Renal cortex interstitium (tissue), 11 donors: ENCODE measurements at regions not wholly inside any gene's neighbourhood (a gene's known extent, or its start where the extent isn't known, plus 50 kb on each side); places are given as distances from the start of the nearest gene placed in this dataset.
A peak's percentile ranks its signal among the peaks of the same experiment; 100 is the strongest.

Experiments used
- DNase-seq, 11 donors: peaks; one replicate each; pipeline ENCODE4 v3.0.0-alpha.2; 2013; ENCODE audit warnings: low read depth in 9 of 11, low spot score in 4 of 11; ENCODE audit errors: extremely low read depth in 1 of 11

GRCh38 chr2:3075316-3075990 lies 302.2 kb downstream of the EIPR1 start:
- no peak for DNase-seq

DNA sequence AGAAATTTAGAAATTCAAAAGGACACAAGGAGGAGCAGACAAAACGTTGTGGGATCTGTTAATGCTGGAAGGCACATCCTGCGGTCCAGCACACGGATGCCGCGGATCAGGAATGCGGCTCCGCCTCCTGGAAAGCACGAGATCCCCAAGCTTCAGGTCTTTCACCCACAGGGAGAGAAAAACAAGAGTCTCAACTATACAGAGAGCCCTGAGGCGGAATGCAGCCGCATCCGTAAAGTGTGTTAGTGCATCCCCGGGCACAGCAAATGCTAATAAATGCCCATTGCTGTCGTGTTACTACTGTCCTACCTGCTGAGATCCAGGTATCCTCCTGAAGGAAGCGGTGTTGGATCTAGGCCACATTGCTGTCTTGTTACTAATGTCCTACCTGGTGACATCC lies 303.9 kb downstream of the EIPR1 start:
- no peak for DNase-seq

DNA sequence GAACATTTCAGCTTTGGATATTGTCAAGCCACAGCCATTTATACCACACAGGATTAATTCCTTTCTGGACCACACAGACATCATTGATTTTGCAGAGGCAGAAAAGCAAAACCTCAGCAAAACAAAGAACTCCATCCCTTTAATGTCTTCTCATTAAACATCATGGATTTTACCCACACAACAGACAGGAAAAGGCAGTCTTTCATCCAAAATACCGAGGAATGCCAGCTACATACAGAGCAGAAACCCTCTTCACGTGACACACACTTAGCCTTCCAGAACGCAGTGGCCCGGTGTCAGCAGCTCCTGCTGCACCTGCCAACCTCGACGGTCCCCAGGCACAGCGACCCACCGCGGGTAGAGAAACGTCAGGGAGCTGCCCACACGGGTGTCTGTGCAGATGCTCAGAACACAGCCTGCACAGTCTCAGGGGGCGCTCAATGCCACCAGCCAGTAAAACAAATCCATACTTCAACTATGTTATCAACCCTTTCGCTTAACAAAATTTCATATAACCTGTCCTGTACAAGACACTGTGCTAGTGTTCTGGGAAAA lies 304.5 kb downstream of the EIPR1 start:
- DNase-seq = no peak

- no peak for DNase-seq
Measured at GRCh38 chr2:3071685-3072263, 305.8 kb downstream of the EIPR1 start.

DNA sequence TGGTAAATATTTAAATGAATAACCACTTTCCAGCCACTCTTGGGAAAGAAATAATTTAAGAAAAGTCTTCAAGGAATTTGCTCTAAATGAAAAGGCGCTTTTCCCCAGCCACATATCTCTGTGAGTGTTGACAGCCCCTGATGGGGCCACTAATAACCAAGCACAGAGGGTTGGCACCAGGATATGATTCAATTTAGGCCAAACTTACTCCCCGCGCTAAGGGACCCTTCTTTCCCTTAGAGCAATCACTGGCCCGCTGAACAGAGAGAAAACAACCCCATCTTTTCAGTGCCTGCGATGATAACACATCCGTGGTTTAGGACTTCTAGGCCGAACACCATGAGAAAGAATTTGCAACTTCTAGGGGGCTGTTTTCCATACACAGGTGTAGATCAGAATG lies 310.8 kb downstream of the EIPR1 start:
- no peak for DNase-seq

- DNase-seq = no peak
Measured at GRCh38 chr2:3065928-3066327, 311.7 kb downstream of the EIPR1 start.

- no peak for DNase-seq
Measured at GRCh38 chr2:3062476-3063260, 314.9 kb downstream of the EIPR1 start.

DNA sequence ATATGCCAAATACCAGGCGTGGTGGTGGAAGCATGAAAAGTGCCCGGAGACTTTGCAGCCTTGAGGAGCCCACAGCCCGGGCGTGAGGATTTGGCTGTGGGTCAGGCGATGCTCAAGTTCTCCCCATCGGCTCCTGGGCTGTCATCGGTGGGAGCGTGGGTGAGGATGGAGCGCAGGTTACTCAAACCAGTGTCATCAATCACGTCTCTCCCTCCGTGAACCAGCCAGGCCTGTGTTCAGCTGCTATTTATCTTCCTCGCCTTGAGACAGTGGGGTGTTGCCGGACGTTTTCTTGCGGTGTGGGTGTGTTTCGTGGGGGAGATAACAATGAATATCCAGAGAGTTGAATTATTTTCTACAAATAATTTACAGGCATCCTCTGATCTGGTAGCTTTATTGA lies 317.6 kb downstream of the EIPR1 start:
- no peak for DNase-seq

DNA sequence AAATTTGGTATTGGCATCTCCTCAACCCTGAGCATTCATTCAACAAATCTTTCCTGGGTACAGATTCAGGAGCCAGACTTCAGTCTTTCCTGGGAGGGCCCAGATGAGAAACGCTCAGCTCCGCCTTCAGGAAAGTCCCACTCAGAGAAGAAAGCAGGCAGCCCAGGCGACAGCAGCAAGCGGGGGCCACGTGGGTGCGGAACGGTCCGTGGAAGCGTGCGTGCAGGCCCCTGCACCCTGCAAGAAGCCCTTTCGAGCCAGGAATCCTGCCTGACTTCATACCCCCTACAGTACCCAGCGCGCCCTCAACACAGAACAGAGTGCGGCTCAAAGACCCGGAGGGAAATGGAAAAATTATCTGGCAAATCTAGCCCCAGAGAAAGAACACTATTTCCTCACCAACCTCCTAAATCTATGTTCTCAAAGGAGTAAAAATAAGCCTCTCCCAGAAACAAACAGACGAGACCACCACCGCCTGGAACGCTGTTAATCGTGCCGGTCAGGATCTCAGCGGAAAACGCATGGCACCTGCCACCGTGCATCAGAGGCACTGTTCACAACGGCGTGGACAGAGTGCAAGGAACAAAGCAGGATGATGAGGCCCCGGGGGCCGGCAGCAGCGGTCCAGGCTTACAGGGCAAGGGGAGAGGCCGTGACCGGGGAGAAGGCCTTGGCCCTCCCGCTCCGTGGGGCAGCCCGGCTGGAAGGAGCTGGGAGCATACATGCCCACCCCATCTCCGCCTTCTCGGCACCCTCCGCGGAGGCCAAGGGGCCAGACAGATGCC lies 318.3 kb downstream of the EIPR1 start:
- DNase-seq = no peak

- no peak for DNase-seq
Measured at GRCh38 chr2:3054066-3054465, 323.6 kb downstream of the EIPR1 start.

- DNase-seq = no peak
Measured at GRCh38 chr2:3051266-3051665, 326.4 kb downstream of the EIPR1 start.

- no peak for DNase-seq
Measured at GRCh38 chr2:3046170-3046865, 331.3 kb downstream of the EIPR1 start.

- DNase-seq = no peak
Measured at GRCh38 chr2:3045318-3045921, 332.2 kb downstream of the EIPR1 start.

GRCh38 chr2:3044587-3045317 lies 332.9 kb downstream of the EIPR1 start:
- peak in 1 of 11 donors; percentile 7 for DNase-seq

GRCh38 chr2:3043726-3044125 lies 333.9 kb downstream of the EIPR1 start:
- DNase-seq = no peak

- DNase-seq = no peak
Measured at GRCh38 chr2:3042601-3043585, 334.7 kb downstream of the EIPR1 start.
